Activated CD4-positive, alpha-beta T cell treated with anti-CD3 and anti-CD28 coated beads, Interleukin-2, amount 10 ng/mL, durations not matched to agents 24 days and 14 days (primary cell): ENCODE measurements at regions not wholly inside any gene's neighbourhood (a gene's known extent, or its start where the extent isn't known, plus 50 kb on each side); places are given as distances from the start of the nearest gene placed in this dataset.

ENCODE experiments used
- DNase-seq: peaks from one replicate; pipeline ENCODE4 v3.0.0; 2022
- H3K27ac Mint-ChIP-seq: one replicate; pipeline ENCODE4 v1.8.0; 2022; ENCODE audit warnings: mild to moderate bottlenecking, mixed read lengths
- H3K27me3 Mint-ChIP-seq: one replicate; pipeline ENCODE4 v1.8.0; 2022; ENCODE audit warnings: mixed read lengths
- H3K36me3 Mint-ChIP-seq: one replicate; pipeline ENCODE4 v1.8.0; 2022; ENCODE audit warnings: low read depth, mild to moderate bottlenecking, mixed read lengths
- H3K4me1 Mint-ChIP-seq: one replicate; pipeline ENCODE4 v1.8.0; 2021; ENCODE audit warnings: mixed read lengths
- H3K4me3 Mint-ChIP-seq: one replicate; pipeline ENCODE4 v1.8.0; 2022; ENCODE audit warnings: mild to moderate bottlenecking, moderate library complexity, mixed read lengths
- H3K9me3 Mint-ChIP-seq: one replicate; pipeline ENCODE4 v1.8.0; 2021; ENCODE audit warnings: mixed read lengths
- intact Hi-C: fragments of 100-400 bp; cut with micrococcal nuclease; formaldehyde crosslinking; loops from one replicate; pipeline ENCODE4 v1.15.1; 2023

DNA sequence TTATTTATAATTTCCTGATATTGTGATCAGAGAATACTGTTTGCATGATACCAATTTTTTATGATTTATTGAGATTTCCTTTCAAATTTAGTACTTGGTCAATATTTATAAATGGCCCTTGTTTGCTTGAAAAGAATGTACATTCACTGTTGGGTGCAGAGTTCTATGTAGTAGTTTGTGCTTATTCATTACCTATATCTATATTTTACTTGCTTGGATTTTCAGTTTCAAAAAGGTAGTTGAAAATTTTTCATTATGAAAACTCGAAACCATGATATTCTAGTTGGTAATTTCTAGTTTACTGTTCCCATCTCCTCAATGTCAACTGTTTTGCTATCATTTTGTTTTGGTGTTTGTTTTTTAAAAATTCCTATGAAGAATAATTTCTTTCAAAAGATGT lies 155.7 kb downstream of the AASDHPPT start:
- Mint-ChIP-seq H3K4me1 (no peaks in the 10 kb centered on the region), H3K27me3 (no peaks in the 10 kb centered on the region), H3K4me3 (no peak overlapping the region), H3K36me3 (no peaks in the 10 kb centered on the region), H3K9me3 (no peaks in the 10 kb centered on the region), H3K27ac (no peak overlapping the region)
- DNase-seq = no peak
- intact Hi-C loops = no loop called here

DNA sequence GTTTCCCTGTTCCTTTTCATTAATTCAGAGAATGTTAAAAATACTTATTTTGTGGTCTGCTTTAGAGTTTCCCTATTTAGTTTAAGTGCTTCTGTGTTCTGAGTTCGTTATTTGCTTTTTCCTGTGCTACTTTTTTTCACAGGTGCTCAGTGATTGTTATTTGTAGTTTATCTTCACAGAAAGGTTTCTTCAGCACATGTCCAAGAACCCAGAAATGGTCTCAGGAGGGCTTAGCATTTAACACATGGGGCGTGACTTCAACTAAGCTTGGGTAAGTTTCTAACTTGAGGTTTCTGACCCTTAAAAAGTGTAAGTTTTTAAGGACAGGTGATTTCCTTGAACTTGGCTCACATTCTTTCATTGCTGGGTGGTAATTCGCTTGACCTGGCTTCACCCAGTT lies 157.3 kb downstream of the AASDHPPT start:
- H3K27ac Mint-ChIP-seq = no peak overlapping the region
- intact Hi-C loops = no loop called here
- H3K4me3 Mint-ChIP-seq = no peak overlapping the region
- no peak for DNase-seq
- no peaks in the 10 kb centered on the region for H3K4me1 Mint-ChIP-seq
- H3K9me3 Mint-ChIP-seq = no peaks in the 10 kb centered on the region
- H3K36me3 Mint-ChIP-seq = no peaks in the 10 kb centered on the region
- no peaks in the 10 kb centered on the region for H3K27me3 Mint-ChIP-seq

DNA sequence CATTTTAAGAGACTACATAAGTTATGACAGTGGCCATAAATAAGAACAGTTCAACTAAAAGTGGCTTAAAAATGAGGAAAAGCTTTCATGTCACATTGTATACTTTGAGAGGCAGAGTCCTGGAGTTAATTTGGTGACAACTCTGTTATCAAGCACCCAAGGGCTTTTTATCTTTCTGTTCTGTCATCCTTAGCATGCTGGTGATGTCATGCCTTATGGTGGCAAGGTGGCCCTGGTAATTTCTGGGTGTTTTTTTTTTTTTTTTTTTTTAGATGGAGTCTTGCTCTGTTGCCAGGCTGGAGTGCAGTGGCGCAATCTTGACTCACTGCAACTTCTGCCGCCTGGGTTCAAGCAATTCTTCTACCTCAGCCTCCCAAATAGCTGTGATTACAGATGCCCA lies 158.8 kb downstream of the AASDHPPT start:
- Mint-ChIP-seq H3K27me3 (no peaks in the 10 kb centered on the region), H3K27ac (no peak overlapping the region), H3K36me3 (no peaks in the 10 kb centered on the region), H3K9me3 (no peaks in the 10 kb centered on the region), H3K4me3 (no peak overlapping the region), H3K4me1 (no peaks in the 10 kb centered on the region)
- DNase-seq = no peak
- intact Hi-C loops = no loop called here

DNA sequence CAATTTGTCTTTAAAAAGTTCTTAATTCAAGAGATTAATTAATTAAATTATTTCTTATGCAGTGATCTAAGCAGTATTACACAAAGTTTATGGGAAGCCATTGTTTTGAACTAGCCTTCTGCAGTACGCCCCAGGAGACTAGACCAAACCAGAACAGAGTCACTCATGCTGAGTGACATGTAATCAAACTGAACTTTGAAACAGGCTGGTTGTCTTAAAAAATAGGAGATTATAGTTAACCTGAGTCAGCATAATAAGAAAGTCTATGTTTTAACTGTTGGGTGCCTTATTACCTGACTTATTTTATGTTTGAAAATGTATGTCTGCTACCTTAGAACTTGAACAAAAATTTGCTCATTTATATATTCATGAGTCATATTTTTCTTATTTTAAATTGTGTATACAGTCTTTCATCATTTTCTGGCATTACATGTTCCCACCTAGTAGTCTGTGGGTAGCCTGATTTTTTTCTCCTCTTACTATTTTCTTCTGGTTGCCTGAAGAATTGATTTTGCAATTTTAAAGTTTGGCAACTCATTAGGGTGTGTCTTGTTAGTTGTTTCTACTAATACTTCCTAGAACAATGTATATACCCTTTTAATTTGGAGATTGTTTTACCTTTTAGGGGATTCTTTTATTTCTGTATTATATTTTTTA lies 161.4 kb downstream of the AASDHPPT start:
- H3K27me3 Mint-ChIP-seq = no peaks in the 10 kb centered on the region
- H3K4me1 Mint-ChIP-seq = no peaks in the 10 kb centered on the region
- no peak overlapping the region for H3K4me3 Mint-ChIP-seq
- H3K36me3 Mint-ChIP-seq = no peaks in the 10 kb centered on the region
- no peak for DNase-seq
- intact Hi-C loops = no loop called here
- H3K9me3 Mint-ChIP-seq = no peaks in the 10 kb centered on the region
- no peak overlapping the region for H3K27ac Mint-ChIP-seq

DNA sequence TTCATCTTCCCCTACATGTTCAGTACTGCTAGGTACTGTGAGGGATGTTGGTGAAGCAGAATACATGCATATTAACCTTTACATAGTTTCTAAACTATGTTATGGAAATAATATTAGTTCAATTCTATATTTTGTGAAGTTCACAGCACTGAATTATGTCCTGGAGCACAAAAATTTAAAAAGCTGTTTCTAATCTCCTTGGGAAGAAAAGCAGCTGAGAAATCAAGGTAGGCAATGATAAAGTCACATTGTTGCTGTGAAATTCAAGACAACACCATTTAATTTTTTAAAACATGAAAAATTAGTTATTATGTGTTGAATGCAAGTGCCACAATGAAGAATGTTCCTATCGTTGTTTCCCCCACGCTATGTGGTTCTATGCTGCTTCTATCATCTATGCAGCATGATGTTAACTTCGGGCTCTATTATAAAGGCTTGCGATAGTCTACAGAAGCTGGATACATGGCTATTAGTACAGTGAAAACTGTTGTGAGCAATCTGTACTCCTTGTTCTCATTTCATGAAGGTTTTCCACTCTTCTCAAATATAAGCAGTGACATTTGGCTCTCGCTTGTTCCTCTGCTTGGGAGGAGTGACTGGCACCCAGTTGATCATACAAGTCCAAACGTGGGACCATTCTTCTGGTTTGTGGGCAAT lies 164.3 kb downstream of the AASDHPPT start:
- Mint-ChIP-seq H3K27ac (no peak overlapping the region), H3K27me3 (no peaks in the 10 kb centered on the region), H3K9me3 (no peaks in the 10 kb centered on the region), H3K4me1 (no peaks in the 10 kb centered on the region), H3K4me3 (no peak overlapping the region), H3K36me3 (no peaks in the 10 kb centered on the region)
- intact Hi-C loops = no loop called here
- no peak for DNase-seq

DNA sequence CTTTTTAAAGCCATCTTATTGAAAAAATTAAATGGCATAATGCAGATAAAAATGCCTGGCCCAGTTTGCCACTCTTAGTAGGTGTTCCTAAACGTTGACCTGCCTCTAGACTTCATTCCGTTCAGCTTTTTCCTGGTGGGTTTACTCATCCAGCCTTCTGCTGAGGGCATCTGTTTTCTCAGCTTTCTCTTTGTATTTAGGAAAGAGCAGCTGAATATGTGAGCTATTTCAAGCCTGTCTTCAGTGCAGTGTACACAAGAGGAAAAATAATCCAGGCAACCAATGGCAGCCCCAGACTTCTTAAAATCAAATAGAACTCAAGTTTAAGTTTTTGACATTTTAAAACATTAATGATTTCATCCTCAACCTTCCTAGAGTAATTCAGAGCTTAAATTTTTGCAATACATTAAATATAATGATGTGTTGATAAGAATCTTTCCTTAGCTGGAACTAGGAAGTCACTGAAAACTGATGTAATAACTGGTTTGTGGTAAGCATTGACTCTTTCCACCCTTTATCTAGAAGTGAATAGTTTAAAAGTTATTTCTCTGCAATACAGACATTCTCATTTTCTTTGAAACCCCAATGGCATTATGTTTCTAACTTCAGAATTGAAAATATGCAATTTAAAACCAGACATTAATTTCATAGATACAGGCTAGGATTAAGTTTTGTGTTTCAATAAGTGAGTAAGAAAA lies 165.4 kb downstream of the AASDHPPT start:
- Mint-ChIP-seq H3K36me3 (no peaks in the 10 kb centered on the region), H3K27me3 (no peaks in the 10 kb centered on the region), H3K4me1 (no peaks in the 10 kb centered on the region), H3K9me3 (no peaks in the 10 kb centered on the region), H3K4me3 (no peak overlapping the region), H3K27ac (no peak overlapping the region)
- no peak for DNase-seq
- intact Hi-C loops = no loop called here

DNA sequence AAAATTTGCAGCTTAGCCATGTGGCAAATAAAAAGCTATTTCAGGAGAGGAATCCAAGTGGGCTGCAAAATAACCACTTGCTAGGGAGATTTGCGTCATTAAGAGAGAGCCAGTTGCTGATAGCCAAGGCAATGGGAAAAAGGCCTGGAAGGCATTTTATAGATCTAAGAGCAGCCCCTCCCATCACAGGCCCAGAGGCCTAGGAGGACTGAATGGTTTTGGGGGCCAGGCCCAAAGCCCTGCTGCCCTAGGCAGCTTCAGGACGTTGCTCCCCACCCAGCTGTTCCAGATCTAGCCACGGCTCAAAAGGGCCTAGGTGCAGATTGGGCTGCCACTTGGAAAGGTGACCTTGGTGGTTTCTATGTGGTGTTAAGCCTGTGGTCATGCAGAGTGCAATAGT lies 169.0 kb downstream of the AASDHPPT start:
- Mint-ChIP-seq H3K4me1 (no peaks in the 10 kb centered on the region), H3K27ac (no peak overlapping the region), H3K36me3 (no peaks in the 10 kb centered on the region), H3K27me3 (no peaks in the 10 kb centered on the region), H3K4me3 (no peak overlapping the region), H3K9me3 (peaks cover 4% of the 10 kb centered on the region)
- intact Hi-C loops = no loop called here
- DNase-seq = no peak

DNA sequence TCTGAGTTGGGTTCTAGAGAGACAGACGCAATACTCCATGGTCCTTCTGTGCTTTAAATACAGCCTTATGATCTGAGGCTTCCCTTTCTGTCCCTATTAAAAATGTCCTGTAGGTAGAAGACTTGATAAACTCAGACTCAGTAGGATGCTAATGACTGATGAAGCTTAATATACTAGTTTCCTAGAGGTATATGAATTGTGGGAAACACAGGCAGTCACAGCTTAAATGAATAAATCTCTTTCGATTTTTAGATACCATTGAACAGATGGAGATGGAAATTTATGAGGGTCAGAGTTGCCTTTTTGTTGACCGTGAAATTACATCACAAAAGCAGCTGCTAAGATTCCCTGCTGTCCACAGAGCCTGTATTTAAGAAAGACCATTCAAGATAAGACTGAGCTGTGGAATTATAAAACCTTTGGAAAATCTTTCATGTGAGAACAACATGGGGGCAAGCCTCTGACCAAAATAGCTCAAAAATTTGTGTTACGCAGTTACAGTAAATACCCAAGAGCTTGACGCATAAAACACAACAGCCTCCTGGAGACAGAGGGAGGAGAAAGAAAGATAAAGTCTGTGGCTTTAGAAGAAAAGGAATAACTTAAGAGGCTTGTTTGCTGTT lies 172.3 kb downstream of the AASDHPPT start:
- no peak overlapping the region for H3K4me3 Mint-ChIP-seq
- no peaks in the 10 kb centered on the region for H3K4me1 Mint-ChIP-seq
- peaks cover 8% of the 10 kb centered on the region for H3K9me3 Mint-ChIP-seq
- H3K27ac Mint-ChIP-seq = no peak overlapping the region
- DNase-seq = no peak
- no peaks in the 10 kb centered on the region for H3K27me3 Mint-ChIP-seq
- no peaks in the 10 kb centered on the region for H3K36me3 Mint-ChIP-seq
- intact Hi-C loops = no loop called here

DNA sequence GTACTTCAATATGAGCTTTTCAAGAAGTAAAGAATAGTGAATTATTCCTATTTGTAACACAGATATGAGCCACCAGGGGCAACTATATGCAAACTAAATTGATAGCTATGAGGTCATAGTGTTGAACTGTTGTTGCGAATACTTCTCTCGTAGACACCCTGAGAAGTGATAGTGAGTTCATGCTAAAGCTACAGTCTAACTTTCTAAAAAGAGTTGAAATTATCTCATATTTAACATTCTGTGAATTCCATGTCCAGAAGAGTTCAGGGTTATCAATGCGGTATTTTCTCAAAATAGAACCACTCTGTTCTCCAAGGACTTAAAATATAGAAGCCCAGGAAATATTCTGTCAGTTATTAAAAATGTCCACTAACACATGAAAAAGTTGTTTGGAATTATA lies 185.4 kb downstream of the AASDHPPT start:
- no peak for DNase-seq
- no peak overlapping the region for H3K27ac Mint-ChIP-seq
- H3K4me3 Mint-ChIP-seq = no peak overlapping the region
- H3K27me3 Mint-ChIP-seq = no peaks in the 10 kb centered on the region
- intact Hi-C loops = no loop called here
- peaks cover 4% of the 10 kb centered on the region for H3K9me3 Mint-ChIP-seq
- no peaks in the 10 kb centered on the region for H3K4me1 Mint-ChIP-seq
- H3K36me3 Mint-ChIP-seq = no peaks in the 10 kb centered on the region

DNA sequence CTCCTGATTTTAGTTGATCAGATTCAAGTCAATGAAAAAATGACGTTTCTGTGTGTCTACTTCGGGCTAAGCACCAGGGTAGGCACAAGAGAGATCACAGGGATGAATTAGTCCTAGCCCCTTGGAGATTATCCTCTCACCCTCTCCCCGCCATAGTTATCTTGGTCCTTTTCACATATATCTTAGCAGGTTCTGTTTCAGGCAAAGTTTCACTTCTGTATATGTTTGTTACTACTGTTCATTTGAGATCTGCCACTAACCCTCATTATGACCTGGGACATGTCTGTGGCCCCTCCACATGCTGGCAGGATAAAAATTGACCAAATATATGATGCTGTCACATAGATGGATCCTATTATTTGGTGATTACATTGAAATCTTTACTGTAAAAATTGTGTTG lies 186.1 kb downstream of the AASDHPPT start:
- no peaks in the 10 kb centered on the region for H3K27me3 Mint-ChIP-seq
- no peaks in the 10 kb centered on the region for H3K4me1 Mint-ChIP-seq
- no peak overlapping the region for H3K4me3 Mint-ChIP-seq
- H3K27ac Mint-ChIP-seq = no peak overlapping the region
- H3K9me3 Mint-ChIP-seq = peaks cover 4% of the 10 kb centered on the region
- no peak for DNase-seq
- intact Hi-C loops = no loop called here
- no peaks in the 10 kb centered on the region for H3K36me3 Mint-ChIP-seq

DNA sequence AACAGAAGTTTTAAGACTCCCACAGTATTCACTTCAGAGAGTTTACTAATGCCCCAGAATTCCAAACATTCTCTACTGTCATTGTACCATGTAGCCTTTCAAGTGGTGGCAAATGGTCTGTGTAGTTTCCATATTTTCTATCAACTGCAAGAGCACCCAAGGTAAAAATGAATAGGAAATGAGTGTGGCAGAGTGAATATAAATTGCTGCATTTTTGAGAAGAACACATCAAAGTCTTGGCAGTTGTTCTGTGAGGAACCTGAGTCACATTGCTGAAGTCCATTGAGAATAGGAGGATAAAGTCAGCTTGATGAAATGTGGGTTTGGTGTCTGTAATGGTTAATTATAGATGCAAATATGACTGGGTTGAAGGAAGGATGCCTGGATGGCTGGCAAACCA lies 193.6 kb downstream of the AASDHPPT start:
- intact Hi-C loops = no loop called here
- Mint-ChIP-seq H3K4me3 (no peak overlapping the region), H3K4me1 (no peaks in the 10 kb centered on the region), H3K9me3 (peaks cover 8% of the 10 kb centered on the region), H3K27ac (no peak overlapping the region), H3K27me3 (no peaks in the 10 kb centered on the region), H3K36me3 (no peaks in the 10 kb centered on the region)
- no peak for DNase-seq

DNA sequence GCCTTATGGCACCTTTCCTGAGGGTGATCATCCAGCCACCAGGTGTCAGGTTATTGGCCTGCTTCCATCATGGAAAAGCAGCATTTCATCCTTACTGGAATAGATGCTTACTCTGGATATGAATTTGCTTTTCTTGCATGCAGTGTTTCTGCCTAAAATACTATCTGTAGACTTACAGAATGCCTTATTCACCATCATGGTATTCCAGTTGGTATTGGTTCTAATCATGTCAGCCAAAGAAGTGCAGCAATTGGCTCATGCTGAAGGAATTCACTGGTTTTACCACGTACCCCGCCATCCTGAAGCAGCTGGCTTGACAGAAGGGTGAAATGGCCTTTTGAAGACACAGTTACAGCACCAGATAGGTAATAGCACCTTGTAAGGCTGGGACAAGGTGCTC lies 194.2 kb downstream of the AASDHPPT start:
- H3K4me1 Mint-ChIP-seq = no peaks in the 10 kb centered on the region
- no peaks in the 10 kb centered on the region for H3K36me3 Mint-ChIP-seq
- H3K9me3 Mint-ChIP-seq = peaks cover 8% of the 10 kb centered on the region
- no peaks in the 10 kb centered on the region for H3K27me3 Mint-ChIP-seq
- no peak for DNase-seq
- no peak overlapping the region for H3K4me3 Mint-ChIP-seq
- no peak overlapping the region for H3K27ac Mint-ChIP-seq
- intact Hi-C loops = no loop called here

DNA sequence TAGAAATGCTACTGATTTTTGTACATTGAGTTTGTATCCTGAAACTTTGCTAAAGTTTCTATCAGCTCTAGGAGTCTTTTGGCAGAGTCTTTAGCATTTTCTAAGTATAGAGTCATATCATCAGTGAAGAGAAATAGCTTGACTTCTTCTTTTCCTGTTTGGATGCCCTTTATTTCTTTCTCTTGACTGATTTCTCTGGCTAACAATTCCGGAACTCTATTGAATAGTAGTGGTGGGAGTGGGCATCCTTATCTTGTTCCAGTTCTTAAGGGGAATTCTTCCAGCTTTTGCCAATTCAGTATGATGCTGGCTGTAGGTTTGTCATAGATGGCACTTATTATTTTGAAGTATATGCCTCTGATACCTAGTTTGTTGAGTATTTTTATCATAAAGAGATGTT lies 197.7 kb downstream of the AASDHPPT start:
- intact Hi-C loops = no loop called here

DNA sequence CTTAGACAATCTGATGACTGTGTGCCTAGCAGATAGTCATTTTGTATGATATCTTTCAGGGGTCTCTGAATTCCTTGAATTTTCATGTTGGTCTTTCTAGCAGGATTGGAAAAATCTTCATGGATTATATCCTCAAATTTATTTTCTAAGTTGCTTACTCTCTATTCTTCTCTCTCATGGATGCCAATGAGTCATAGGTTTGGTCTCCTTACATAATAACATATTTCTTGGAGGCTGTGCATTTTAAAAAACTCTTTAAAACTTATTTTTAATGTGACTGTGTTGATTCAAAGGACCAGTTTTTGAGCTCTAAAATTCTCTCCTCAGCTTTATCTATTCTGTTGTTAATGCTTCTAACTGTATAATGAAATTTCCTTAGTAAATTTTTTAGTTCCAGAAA lies 198.7 kb downstream of the AASDHPPT start:
- H3K27ac Mint-ChIP-seq = no peak overlapping the region
- no peak for DNase-seq
- H3K36me3 Mint-ChIP-seq = no peaks in the 10 kb centered on the region
- H3K27me3 Mint-ChIP-seq = no peaks in the 10 kb centered on the region
- H3K4me1 Mint-ChIP-seq = no peaks in the 10 kb centered on the region
- H3K9me3 Mint-ChIP-seq = peaks cover 8% of the 10 kb centered on the region
- H3K4me3 Mint-ChIP-seq = no peak overlapping the region
- intact Hi-C loops = no loop called here

More for the DNA sequence above, 197.7 kb downstream of the AASDHPPT start:
- DNase-seq = no peak
- H3K27me3 Mint-ChIP-seq = no peaks in the 10 kb centered on the region
- no peak overlapping the region for H3K27ac Mint-ChIP-seq
- H3K9me3 Mint-ChIP-seq = peaks cover 8% of the 10 kb centered on the region
- no peaks in the 10 kb centered on the region for H3K4me1 Mint-ChIP-seq
- H3K36me3 Mint-ChIP-seq = no peaks in the 10 kb centered on the region
- H3K4me3 Mint-ChIP-seq = no peak overlapping the region
